IMR-90 (cell line): ENCODE measurements at regions not wholly inside any gene's neighbourhood (a gene's known extent, or its start where the extent isn't known, plus 50 kb on each side); places are given as distances from the start of the nearest gene placed in this dataset.
"Not testable (repeated sequence)": the region's sequence is repeated elsewhere in the genome, so short reads cannot be mapped to it uniquely, and the experiment has no call there.

Source experiments
- ATAC-seq: fragments of 200-7000 bp; cut with Tn5 transposase; 2 replicates; pipeline ENCODE4 v1.9.1; 2020; ENCODE audit warnings: low read depth, mild to moderate bottlenecking, moderate library complexity
- BruUV-seq: library from RNA; stranded (reverse); fragments of 400-500 nt; replicated peaks from 2 replicates; lab custom pipeline; 2021; lab: Mats Ljungman, UMichigan
- CTCF ChIA-PET: fragments of 300-600 bp; formaldehyde crosslinking; extraction: SDS; loops from one replicate; lab custom pipeline; 2021; ENCODE audit warnings: antibody characterized with exemption; lab: Yijun Ruan, JAX
- POLR2A ChIA-PET: fragments of 300-600 bp; sonication (Branson Sonifier 250); formaldehyde crosslinking; loops from one replicate; lab custom pipeline; 2022; ENCODE audit warnings: antibody characterized with exemption; ENCODE audit not compliant: unreplicated experiment; lab: Charles Lee
- DNase-seq: peaks from one replicate; pipeline ENCODE4 v3.0.0; 2013
- H2AFZ ChIP-seq: replicated peaks from 2 replicates; pipeline ENCODE3; 2013; ENCODE audit warnings: low read length, mild to moderate bottlenecking; ENCODE audit not compliant: poor library complexity
- H2AK5ac ChIP-seq: 2 replicates; pipeline ENCODE4 v1.6.1; 2013; ENCODE audit warnings: low read depth, low read length, inconsistent platforms
- H2AK9ac ChIP-seq: replicated peaks from 2 replicates; pipeline ENCODE3; 2013; ENCODE audit warnings: mild to moderate bottlenecking, low read depth, low read length, moderate library complexity; ENCODE audit not compliant: poor library complexity
- H2BK120ac ChIP-seq: 2 replicates; pipeline ENCODE4 v1.6.1; 2013; ENCODE audit warnings: low read depth, low read length, inconsistent platforms
- H2BK15ac ChIP-seq: 3 replicates; pipeline ENCODE4 v1.6.1; 2013; ENCODE audit warnings: low read depth, low read length, inconsistent platforms
- H2BK20ac ChIP-seq: 2 replicates; pipeline ENCODE4 v1.6.1; 2013; ENCODE audit warnings: low read depth, mild to moderate bottlenecking, inconsistent platforms, low read length, moderate library complexity
- H2BK5ac ChIP-seq: 2 replicates; pipeline ENCODE4 v1.6.1; 2013; ENCODE audit warnings: mild to moderate bottlenecking, low read depth, low read length, inconsistent platforms; ENCODE audit not compliant: poor library complexity, severe bottlenecking
- H3K14ac ChIP-seq: replicated peaks from 2 replicates; pipeline ENCODE4 v1.6.1; 2013; ENCODE audit warnings: low read depth, low read length, inconsistent platforms
- H3K18ac ChIP-seq: 2 replicates; pipeline ENCODE4 v1.6.1; 2013; ENCODE audit warnings: low read depth, low read length, control low read depth
- H3K23ac ChIP-seq: 2 replicates; pipeline ENCODE4 v1.6.1; 2013; ENCODE audit warnings: low read depth, low read length, inconsistent platforms
- H3K27ac ChIP-seq: 2 replicates; pipeline ENCODE4 v1.5.1; 2013; ENCODE audit warnings: mild to moderate bottlenecking, control low read depth, low read length; ENCODE audit not compliant: insufficient read depth
- H3K27me3 ChIP-seq: 2 replicates; pipeline ENCODE4 v1.6.1; 2013; ENCODE audit warnings: low read length; ENCODE audit not compliant: control insufficient read depth, insufficient read depth
- H3K36me3 ChIP-seq: 2 replicates; pipeline ENCODE4 v1.6.1; 2013; ENCODE audit warnings: low read length, mixed read lengths; ENCODE audit not compliant: control insufficient read depth, insufficient read depth
- H3K4ac ChIP-seq: 2 replicates; pipeline ENCODE4 v1.6.1; 2013; ENCODE audit warnings: low read depth, low read length, inconsistent platforms
- H3K4me1 ChIP-seq: 2 replicates; pipeline ENCODE4 v1.6.1; 2013; ENCODE audit warnings: low read length, mixed read lengths; ENCODE audit not compliant: control insufficient read depth, insufficient read depth
- H3K4me2 ChIP-seq: 2 replicates; pipeline ENCODE4 v1.6.1; 2013; ENCODE audit warnings: low read depth, mild to moderate bottlenecking, control low read depth, low read length, moderate library complexity
- H3K4me3 ChIP-seq: 2 replicates; pipeline ENCODE4 v1.5.1; 2013; ENCODE audit warnings: low read depth, mild to moderate bottlenecking, control low read depth, low read length, moderate library complexity; ENCODE audit not compliant: insufficient read depth
- H3K56ac ChIP-seq: 2 replicates; pipeline ENCODE4 v1.6.1; 2013; ENCODE audit warnings: low read length, inconsistent platforms; ENCODE audit not compliant: insufficient read depth; ENCODE audit errors: extremely low read depth
- H3K79me1 ChIP-seq, 2 experiments: 2 replicates each; pipeline ENCODE4 v1.6.1; 2013; ENCODE audit warnings: low read length in 2 of 2, inconsistent platforms in 1 of 2, low read depth in 1 of 2
- H3K9ac ChIP-seq: 2 replicates; pipeline ENCODE4 v1.6.1; 2013; ENCODE audit warnings: low read depth, low read length, control low read depth
- H3K9me1 ChIP-seq: 2 replicates; pipeline ENCODE4 v1.6.1; 2013; ENCODE audit warnings: low read length, inconsistent platforms; ENCODE audit not compliant: insufficient read depth
- H3K9me3 ChIP-seq: 2 replicates; pipeline ENCODE4 v1.6.1; 2013; ENCODE audit warnings: low read length; ENCODE audit not compliant: control insufficient read depth, insufficient read depth
- H4K20me1 ChIP-seq: 2 replicates; pipeline ENCODE4 v1.6.1; 2013; ENCODE audit warnings: low read length, inconsistent platforms; ENCODE audit not compliant: insufficient read depth
- H4K5ac ChIP-seq: 2 replicates; pipeline ENCODE4 v1.6.1; 2013; ENCODE audit warnings: mild to moderate bottlenecking, low read depth, low read length, control low read depth
- H4K8ac ChIP-seq, 2 experiments: 2 replicates each; pipeline ENCODE4 v1.6.1; 2013; ENCODE audit warnings: low read depth in 2 of 2, low read length in 2 of 2, control low read depth in 1 of 2, inconsistent platforms in 1 of 2
- H4K91ac ChIP-seq: 2 replicates; pipeline ENCODE4 v1.6.1; 2013; ENCODE audit warnings: low read depth, low read length, inconsistent platforms; ENCODE audit not compliant: insufficient read depth
- WGBS, 2 experiments: methylation state at CpG; one replicate each; pipeline versions ENCODE4 v1.1.5 to v1.1.7; 2013; ENCODE audit warnings: missing lambda C conversion rate in 2 of 2; ENCODE audit not compliant: insufficient read length in 1 of 2; ENCODE audit errors: extremely low coverage in 2 of 2; 5-methylcytosine and 5-hydroxymethylcytosine counted together
- dilution Hi-C: fragments of 300-500 bp; cut with HindIII; formaldehyde crosslinking; loops from one replicate; pipeline ENCODE4 v1.14.3; 2018; ENCODE audit warnings: low sequenced_read_pairs; ENCODE audit not compliant: unreplicated experiment
- in situ Hi-C: fragments of 300-500 bp; cut with MboI; formaldehyde crosslinking; loops from 3 replicates; pipeline ENCODE4 v1.14.3; 2019; ENCODE audit warnings: low sequenced_read_pairs, inconsistent platforms, mixed read lengths
- intact Hi-C: fragments of 100-400 bp; cut with micrococcal nuclease; formaldehyde crosslinking; loops from 2 replicates; pipeline ENCODE4 v1.10.0; 2022

GRCh38 chr4:57300300-57300699 is 190.1 kb upstream of the IGFBP7 start:
- H3K14ac ChIP-seq, CTCF ChIA-PET, H3K9me3 ChIP-seq, DNase-seq, H2AK5ac ChIP-seq, H3K4ac ChIP-seq, H3K4me2 ChIP-seq, H2BK120ac ChIP-seq, BruUV-seq, H3K79me1 ChIP-seq, in situ Hi-C loops, H2AFZ ChIP-seq, H4K91ac ChIP-seq, H3K4me1 ChIP-seq, H2AK9ac ChIP-seq, ATAC-seq, H2BK5ac ChIP-seq, H3K23ac ChIP-seq, POLR2A ChIA-PET, H4K5ac ChIP-seq, H3K18ac ChIP-seq, H3K36me3 ChIP-seq, H4K20me1 ChIP-seq, H3K9me1 ChIP-seq, H3K27me3 ChIP-seq, intact Hi-C loops, H3K56ac ChIP-seq, H4K8ac ChIP-seq, H3K27ac ChIP-seq, H3K9ac ChIP-seq, H2BK20ac ChIP-seq, H3K4me3 ChIP-seq, dilution Hi-C loops, H2BK15ac ChIP-seq: not testable (repeated sequence)
- WGBS, 2 experiments: 66% methylated on average over 9 of the region's 23 CpGs; no CpG with 5 or more reads in 1 of the 2 experiments
